SK-N-SH (cell line): ENCODE measurements at regions not wholly inside any gene's neighbourhood (a gene's known extent, or its start where the extent isn't known, plus 50 kb on each side); places are given as distances from the start of the nearest gene placed in this dataset.

ENCODE experiments used
- CTCF ChIA-PET: fragments of 300-600, 350-600 bp; formaldehyde crosslinking; extraction: SDS; loops from one replicate; lab custom pipeline; 2021; lab: Yijun Ruan, JAX
- POLR2A ChIA-PET: fragments of 350-600 bp; sonication (Branson Sonifier 250); formaldehyde crosslinking; extraction: SDS; loops from one replicate; lab custom pipeline; 2020; ENCODE audit warnings: antibody characterized with exemption, inconsistent platforms; lab: Yijun Ruan, JAX
- DNase-seq: peaks from one replicate; pipeline ENCODE4 v3.0.0; 2012
- H2AFZ ChIP-seq: fragments of 200-600 bp; sonication (generic); 2 replicates; pipeline ENCODE4 v1.8.1; 2016; ENCODE audit warnings: antibody characterized with exemption, mild to moderate bottlenecking, low read depth
- H3F3A ChIP-seq: fragments of 200-600 bp; sonication (generic); replicated peaks from 2 replicates; pipeline ENCODE3; 2016; ENCODE audit warnings: antibody characterized with exemption, mild to moderate bottlenecking; ENCODE audit not compliant: insufficient read depth
- H3K27ac ChIP-seq, 2 experiments: fragments of 200-500 bp in 1 of 2; fragments of 200-600 bp in 1 of 2; sonication (Bioruptor generic) in 1 of 2; sonication (generic), shearing (Covaris generic) in 1 of 2; 2 replicates each; pipeline versions ENCODE4 v1.5.1 to v1.6.1; 2014 to 2016; ENCODE audit warnings: low read depth in 2 of 2, inconsistent platforms in 1 of 2, low read length in 1 of 2, mild to moderate bottlenecking in 1 of 2, mixed read lengths in 1 of 2
- H3K27me3 ChIP-seq: fragments of 200-600 bp; sonication (generic), shearing (Covaris generic); 2 replicates; pipeline ENCODE4 v1.6.1; 2016; ENCODE audit warnings: mixed run types; ENCODE audit not compliant: insufficient read depth
- H3K36me3 ChIP-seq, 2 experiments: fragments of 200-500 bp in 1 of 2; fragments of 200-600 bp in 1 of 2; sonication (Bioruptor generic) in 1 of 2; sonication (generic) in 1 of 2; replicated peaks in 1 of 2; 2 replicates each; pipeline versions ENCODE3 to v1.5.1; 2014 to 2016; ENCODE audit warnings: low read length in 1 of 2, mild to moderate bottlenecking in 1 of 2; ENCODE audit not compliant: insufficient read depth in 2 of 2, control insufficient read depth in 1 of 2
- H3K4me1 ChIP-seq, 2 experiments: fragments of 200-500 bp in 1 of 2; fragments of 200-600 bp in 1 of 2; sonication (Bioruptor generic) in 1 of 2; sonication (generic), shearing (Covaris generic) in 1 of 2; 2 replicates each; pipeline versions ENCODE4 v1.5.1 to v1.6.1; 2014 to 2016; ENCODE audit warnings: low read depth in 1 of 2, low read length in 1 of 2, mixed run types in 1 of 2; ENCODE audit not compliant: insufficient read depth in 2 of 2, control insufficient read depth in 1 of 2
- H3K4me2 ChIP-seq: fragments of 200-600 bp; sonication (generic), shearing (Covaris generic); 2 replicates; pipeline ENCODE4 v1.6.1; 2017; ENCODE audit warnings: mixed run types
- H3K4me3 ChIP-seq, 2 experiments: fragments of 200-500 bp in 1 of 2; fragments of 200-600 bp in 1 of 2; sonication (Bioruptor generic) in 1 of 2; sonication (generic), shearing (Covaris generic) in 1 of 2; 2 replicates each; pipeline versions ENCODE4 v1.5.1 to v1.8.1; 2014 to 2016; ENCODE audit warnings: low read depth in 2 of 2, inconsistent platforms in 1 of 2, low read length in 1 of 2, mild to moderate bottlenecking in 1 of 2, mixed read lengths in 1 of 2, moderate library complexity in 1 of 2
- H3K79me2 ChIP-seq: fragments of 200-600 bp; sonication (generic); 2 replicates; pipeline ENCODE4 v1.8.1; 2017; ENCODE audit warnings: mild to moderate bottlenecking; ENCODE audit not compliant: insufficient read depth
- H3K9ac ChIP-seq: fragments of 200-600 bp; sonication (generic); 2 replicates; pipeline ENCODE4 v1.6.1; 2017; ENCODE audit warnings: mixed run types
- H3K9me2 ChIP-seq: fragments of 200-600 bp; sonication (generic); 2 replicates; pipeline ENCODE4 v1.6.1; 2017; ENCODE audit warnings: mixed run types
- H3K9me3 ChIP-seq: fragments of 200-600 bp; sonication (generic); 2 replicates; pipeline ENCODE4 v1.6.1; 2017; ENCODE audit warnings: mixed run types, mild to moderate bottlenecking, moderate library complexity
- H4K20me1 ChIP-seq: fragments of 200-600 bp; sonication (generic); 2 replicates; pipeline ENCODE4 v1.6.1; 2017; ENCODE audit warnings: mild to moderate bottlenecking, mixed run types; ENCODE audit not compliant: insufficient read depth
- ELF1 ChIP-seq: IDR thresholded peaks from 2 replicates; pipeline ENCODE4 v1.4.0; 2012
- EP300 ChIP-seq, 2 experiments: IDR thresholded peaks; 2 replicates each; pipeline versions ENCODE4 v1.4.0 to v1.6.1; 2012; ENCODE audit warnings: borderline replicate concordance in 1 of 2, low read depth in 1 of 2, low read length in 1 of 2
- EZH2phosphoT487 ChIP-seq: fragments of 200-600 bp; sonication (generic); IDR thresholded peaks from 2 replicates; pipeline ENCODE4 v1.6.1; 2017; ENCODE audit warnings: low read depth, mixed run types, mild to moderate bottlenecking, antibody characterized with exemption, moderate library complexity, borderline replicate concordance
- FOXJ3 ChIP-seq: sonication (generic); formaldehyde crosslinking; IDR thresholded peaks from 2 replicates; pipeline ENCODE4 v1.5.1; 2020; ENCODE audit warnings: mild to moderate bottlenecking, missing genetic modification reagents
- GATA2 ChIP-seq: sonication (generic); formaldehyde crosslinking; IDR thresholded peaks from 2 replicates; pipeline ENCODE4 v1.5.0; 2020; ENCODE audit warnings: mild to moderate bottlenecking, missing genetic modification reagents
- JUND ChIP-seq: IDR thresholded peaks from 2 replicates; pipeline ENCODE4 v1.4.0; 2012
- MEF2A ChIP-seq: IDR thresholded peaks from 2 replicates; pipeline ENCODE4 v1.4.0; 2012; ENCODE audit warnings: low read depth, borderline replicate concordance
- MXI1 ChIP-seq: IDR thresholded peaks from 2 replicates; pipeline ENCODE4 v1.6.1; 2012; ENCODE audit warnings: mild to moderate bottlenecking, low read depth, low read length, improper control_type of control experiment
- NFIC ChIP-seq: IDR thresholded peaks from 2 replicates; pipeline ENCODE4 v1.4.0; 2012; ENCODE audit warnings: borderline replicate concordance
- NRF1 ChIP-seq: IDR thresholded peaks from 2 replicates; pipeline ENCODE4 v1.6.1; 2012; ENCODE audit warnings: low read depth, mild to moderate bottlenecking, low read length
- POLR2AphosphoS5 ChIP-seq: IDR thresholded peaks from 2 replicates; pipeline ENCODE4 v1.6.1; 2012; ENCODE audit warnings: low read depth, low read length
- RAD21 ChIP-seq: IDR thresholded peaks from 2 replicates; pipeline ENCODE4 v1.6.1; 2012; ENCODE audit warnings: mild to moderate bottlenecking, low read length
- RCOR1 ChIP-seq: fragments of 150-350 bp; IDR thresholded peaks from 2 replicates; pipeline ENCODE4 v1.6.1; 2017; ENCODE audit warnings: antibody characterized with exemption, low read length
- SMC3 ChIP-seq: IDR thresholded peaks from 2 replicates; pipeline ENCODE4 v1.6.1; 2012; ENCODE audit warnings: low read depth, low read length, improper control_type of control experiment
- TAF1 ChIP-seq: IDR thresholded peaks from 2 replicates; pipeline ENCODE4 v1.6.1; 2012; ENCODE audit warnings: low read depth, mild to moderate bottlenecking, low read length, moderate library complexity, borderline replicate concordance
- TCF12 ChIP-seq: IDR thresholded peaks from 2 replicates; pipeline ENCODE4 v1.4.0; 2012
- TEAD4 ChIP-seq: IDR thresholded peaks from 2 replicates; pipeline ENCODE4 v1.4.0; 2012; ENCODE audit warnings: mild to moderate bottlenecking, borderline replicate concordance; ENCODE audit not compliant: insufficient read depth
- YY1 ChIP-seq: IDR thresholded peaks from 2 replicates; pipeline ENCODE4 v1.4.0; 2012; ENCODE audit warnings: low read depth, mild to moderate bottlenecking
- WGBS: methylation state at CpG from one replicate; pipeline ENCODE4 v1.1.6; 2017; ENCODE audit warnings: low lambda C conversion rate; 5-methylcytosine and 5-hydroxymethylcytosine counted together
- TF ChIP-seq, protein P1 (sequence below): IDR thresholded peaks from 2 replicates; pipeline ENCODE4 v1.6.1; 2012; ENCODE audit warnings: mild to moderate bottlenecking, low read depth, low read length, moderate library complexity
- TF ChIP-seq, protein P2 (sequence below): IDR thresholded peaks from 2 replicates; pipeline ENCODE4 v1.4.0; 2012; ENCODE audit warnings: low read depth, borderline replicate concordance
- TF ChIP-seq, protein P3 (sequence below): fragments of 150-350 bp; IDR thresholded peaks from 2 replicates; pipeline ENCODE4 v1.6.1; 2016; ENCODE audit warnings: mild to moderate bottlenecking, low read depth, low read length
- TF ChIP-seq, protein P4 (sequence below): IDR thresholded peaks from 2 replicates; pipeline ENCODE4; 2012
- TF ChIP-seq, protein P5 (sequence below): fragments of 200-600 bp; sonication (generic); IDR thresholded peaks from 2 replicates; pipeline ENCODE4 v1.6.1; 2017; ENCODE audit warnings: antibody characterized with exemption, mild to moderate bottlenecking, moderate library complexity
- TF ChIP-seq, protein P6 (sequence below): IDR thresholded peaks from 2 replicates; pipeline ENCODE4 v1.4.0; 2012; ENCODE audit warnings: low read depth, borderline replicate concordance

DNA sequence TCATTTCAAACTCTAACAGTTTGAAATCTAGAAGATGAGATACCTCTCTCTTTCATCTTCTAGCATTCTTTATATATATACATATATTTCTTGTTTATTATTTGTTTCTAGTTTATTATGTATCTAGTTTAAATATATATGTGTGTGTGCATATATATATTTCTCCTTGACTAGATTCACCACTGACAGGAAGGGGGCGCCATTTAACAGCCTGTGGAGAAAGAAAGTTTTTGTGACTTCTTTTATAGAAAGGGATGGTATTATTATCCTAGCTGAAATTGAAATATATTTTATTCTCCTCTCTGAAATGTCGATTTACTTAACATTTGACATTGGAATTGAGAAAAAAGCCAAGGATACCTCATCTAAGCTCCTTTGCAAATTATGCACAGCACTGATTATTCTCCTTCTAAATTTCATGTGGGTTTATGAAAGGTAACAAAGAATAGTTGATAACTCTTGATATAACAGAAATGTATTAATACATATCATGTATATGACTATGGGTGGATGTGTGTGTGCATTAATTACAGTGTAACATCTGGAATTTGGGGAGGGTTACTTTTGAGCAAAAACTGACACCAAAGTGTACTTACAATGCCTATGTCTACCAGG lies 160.7 kb upstream of the NT5C1B start:
- Histone ChIP-seq H3K9ac (no peak overlapping the region), H3K36me3 (no peaks in the 10 kb centered on the region), H3K4me1 (peaks cover 0 to 23% of the 10 kb centered on the region in 2 experiments; a peak in 2 of 4 replicates), H3K9me2 (no peaks in the 10 kb centered on the region), H3K4me2 (no peak overlapping the region), H2AFZ (peak overlapping the region; percentile 56; the same call in 1 of the 2 replicates), H3K9me3 (no peaks in the 10 kb centered on the region), H3K4me3 (no peak overlapping the region), H4K20me1 (no peaks in the 10 kb centered on the region), H3F3A (no peaks in the 10 kb centered on the region), H3K27me3 (no peaks in the 10 kb centered on the region), H3K27ac (peak overlapping the region in 1 of 2 experiments; percentile 19; a peak in 1 of 4 replicates), H3K79me2 (no peaks in the 10 kb centered on the region)
- peak; percentile 35 for DNase-seq
- CTCF ChIA-PET = interaction anchor here (0.6 to 6.3 kb wide), 47 partner anchors 8 to 1113 kb away, joined by 3 to 107 read pairs (median 4); partner anchors contain the start of gene OSR1
- POLR2A ChIA-PET = no interaction called here
- WGBS = 2% methylated on average over 2 of the region's 2 CpGs
- TF ChIP-seq FOXJ3 (CRISPR knock-in tag) (no peak), RCOR1 (no peak), EP300 (IDR thresholded peaks at IDR 0.05; ENCODE audit: borderline replicate concordance in 1 of 2, low read depth in 1 of 2, low read length in 1 of 2) (no peak), YY1 (no peak), NFIC (no peak), SMC3 (peak; percentile 91), JUND (no peak), TEAD4 (no peak), TAF1 (no peak), POLR2AphosphoS5 (no peak), TCF12 (peak; percentile 15; the same call in 1 of the 2 replicates), MXI1 (no peak), ELF1 (no peak), EZH2phosphoT487 (no peak), GATA2 (no peak), RAD21 (peak; percentile 98), MEF2A (no peak), NRF1 (no peak)
- TF ChIP-seq, protein P1, sequence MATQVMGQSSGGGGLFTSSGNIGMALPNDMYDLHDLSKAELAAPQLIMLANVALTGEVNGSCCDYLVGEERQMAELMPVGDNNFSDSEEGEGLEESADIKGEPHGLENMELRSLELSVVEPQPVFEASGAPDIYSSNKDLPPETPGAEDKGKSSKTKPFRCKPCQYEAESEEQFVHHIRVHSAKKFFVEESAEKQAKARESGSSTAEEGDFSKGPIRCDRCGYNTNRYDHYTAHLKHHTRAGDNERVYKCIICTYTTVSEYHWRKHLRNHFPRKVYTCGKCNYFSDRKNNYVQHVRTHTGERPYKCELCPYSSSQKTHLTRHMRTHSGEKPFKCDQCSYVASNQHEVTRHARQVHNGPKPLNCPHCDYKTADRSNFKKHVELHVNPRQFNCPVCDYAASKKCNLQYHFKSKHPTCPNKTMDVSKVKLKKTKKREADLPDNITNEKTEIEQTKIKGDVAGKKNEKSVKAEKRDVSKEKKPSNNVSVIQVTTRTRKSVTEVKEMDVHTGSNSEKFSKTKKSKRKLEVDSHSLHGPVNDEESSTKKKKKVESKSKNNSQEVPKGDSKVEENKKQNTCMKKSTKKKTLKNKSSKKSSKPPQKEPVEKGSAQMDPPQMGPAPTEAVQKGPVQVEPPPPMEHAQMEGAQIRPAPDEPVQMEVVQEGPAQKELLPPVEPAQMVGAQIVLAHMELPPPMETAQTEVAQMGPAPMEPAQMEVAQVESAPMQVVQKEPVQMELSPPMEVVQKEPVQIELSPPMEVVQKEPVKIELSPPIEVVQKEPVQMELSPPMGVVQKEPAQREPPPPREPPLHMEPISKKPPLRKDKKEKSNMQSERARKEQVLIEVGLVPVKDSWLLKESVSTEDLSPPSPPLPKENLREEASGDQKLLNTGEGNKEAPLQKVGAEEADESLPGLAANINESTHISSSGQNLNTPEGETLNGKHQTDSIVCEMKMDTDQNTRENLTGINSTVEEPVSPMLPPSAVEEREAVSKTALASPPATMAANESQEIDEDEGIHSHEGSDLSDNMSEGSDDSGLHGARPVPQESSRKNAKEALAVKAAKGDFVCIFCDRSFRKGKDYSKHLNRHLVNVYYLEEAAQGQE = no peak
- TF ChIP-seq, protein P2, sequence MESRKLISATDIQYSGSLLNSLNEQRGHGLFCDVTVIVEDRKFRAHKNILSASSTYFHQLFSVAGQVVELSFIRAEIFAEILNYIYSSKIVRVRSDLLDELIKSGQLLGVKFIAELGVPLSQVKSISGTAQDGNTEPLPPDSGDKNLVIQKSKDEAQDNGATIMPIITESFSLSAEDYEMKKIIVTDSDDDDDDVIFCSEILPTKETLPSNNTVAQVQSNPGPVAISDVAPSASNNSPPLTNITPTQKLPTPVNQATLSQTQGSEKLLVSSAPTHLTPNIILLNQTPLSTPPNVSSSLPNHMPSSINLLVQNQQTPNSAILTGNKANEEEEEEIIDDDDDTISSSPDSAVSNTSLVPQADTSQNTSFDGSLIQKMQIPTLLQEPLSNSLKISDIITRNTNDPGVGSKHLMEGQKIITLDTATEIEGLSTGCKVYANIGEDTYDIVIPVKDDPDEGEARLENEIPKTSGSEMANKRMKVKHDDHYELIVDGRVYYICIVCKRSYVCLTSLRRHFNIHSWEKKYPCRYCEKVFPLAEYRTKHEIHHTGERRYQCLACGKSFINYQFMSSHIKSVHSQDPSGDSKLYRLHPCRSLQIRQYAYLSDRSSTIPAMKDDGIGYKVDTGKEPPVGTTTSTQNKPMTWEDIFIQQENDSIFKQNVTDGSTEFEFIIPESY = no peak
- TF ChIP-seq, protein P3, sequence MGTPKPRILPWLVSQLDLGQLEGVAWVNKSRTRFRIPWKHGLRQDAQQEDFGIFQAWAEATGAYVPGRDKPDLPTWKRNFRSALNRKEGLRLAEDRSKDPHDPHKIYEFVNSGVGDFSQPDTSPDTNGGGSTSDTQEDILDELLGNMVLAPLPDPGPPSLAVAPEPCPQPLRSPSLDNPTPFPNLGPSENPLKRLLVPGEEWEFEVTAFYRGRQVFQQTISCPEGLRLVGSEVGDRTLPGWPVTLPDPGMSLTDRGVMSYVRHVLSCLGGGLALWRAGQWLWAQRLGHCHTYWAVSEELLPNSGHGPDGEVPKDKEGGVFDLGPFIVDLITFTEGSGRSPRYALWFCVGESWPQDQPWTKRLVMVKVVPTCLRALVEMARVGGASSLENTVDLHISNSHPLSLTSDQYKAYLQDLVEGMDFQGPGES = no peak
- TF ChIP-seq, protein P4, sequence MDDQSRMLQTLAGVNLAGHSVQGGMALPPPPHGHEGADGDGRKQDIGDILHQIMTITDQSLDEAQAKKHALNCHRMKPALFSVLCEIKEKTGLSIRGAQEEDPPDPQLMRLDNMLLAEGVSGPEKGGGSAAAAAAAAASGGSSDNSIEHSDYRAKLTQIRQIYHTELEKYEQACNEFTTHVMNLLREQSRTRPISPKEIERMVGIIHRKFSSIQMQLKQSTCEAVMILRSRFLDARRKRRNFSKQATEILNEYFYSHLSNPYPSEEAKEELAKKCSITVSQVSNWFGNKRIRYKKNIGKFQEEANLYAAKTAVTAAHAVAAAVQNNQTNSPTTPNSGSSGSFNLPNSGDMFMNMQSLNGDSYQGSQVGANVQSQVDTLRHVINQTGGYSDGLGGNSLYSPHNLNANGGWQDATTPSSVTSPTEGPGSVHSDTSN = no peak
- TF ChIP-seq, protein P5, sequence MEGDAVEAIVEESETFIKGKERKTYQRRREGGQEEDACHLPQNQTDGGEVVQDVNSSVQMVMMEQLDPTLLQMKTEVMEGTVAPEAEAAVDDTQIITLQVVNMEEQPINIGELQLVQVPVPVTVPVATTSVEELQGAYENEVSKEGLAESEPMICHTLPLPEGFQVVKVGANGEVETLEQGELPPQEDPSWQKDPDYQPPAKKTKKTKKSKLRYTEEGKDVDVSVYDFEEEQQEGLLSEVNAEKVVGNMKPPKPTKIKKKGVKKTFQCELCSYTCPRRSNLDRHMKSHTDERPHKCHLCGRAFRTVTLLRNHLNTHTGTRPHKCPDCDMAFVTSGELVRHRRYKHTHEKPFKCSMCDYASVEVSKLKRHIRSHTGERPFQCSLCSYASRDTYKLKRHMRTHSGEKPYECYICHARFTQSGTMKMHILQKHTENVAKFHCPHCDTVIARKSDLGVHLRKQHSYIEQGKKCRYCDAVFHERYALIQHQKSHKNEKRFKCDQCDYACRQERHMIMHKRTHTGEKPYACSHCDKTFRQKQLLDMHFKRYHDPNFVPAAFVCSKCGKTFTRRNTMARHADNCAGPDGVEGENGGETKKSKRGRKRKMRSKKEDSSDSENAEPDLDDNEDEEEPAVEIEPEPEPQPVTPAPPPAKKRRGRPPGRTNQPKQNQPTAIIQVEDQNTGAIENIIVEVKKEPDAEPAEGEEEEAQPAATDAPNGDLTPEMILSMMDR = peak; percentile 97
- TF ChIP-seq, protein P6, sequence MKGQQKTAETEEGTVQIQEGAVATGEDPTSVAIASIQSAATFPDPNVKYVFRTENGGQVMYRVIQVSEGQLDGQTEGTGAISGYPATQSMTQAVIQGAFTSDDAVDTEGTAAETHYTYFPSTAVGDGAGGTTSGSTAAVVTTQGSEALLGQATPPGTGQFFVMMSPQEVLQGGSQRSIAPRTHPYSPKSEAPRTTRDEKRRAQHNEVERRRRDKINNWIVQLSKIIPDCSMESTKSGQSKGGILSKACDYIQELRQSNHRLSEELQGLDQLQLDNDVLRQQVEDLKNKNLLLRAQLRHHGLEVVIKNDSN = no peak
